Activated T-cell treated with anti-CD3 and anti-CD28 coated beads, Interleukin-2, amount 50 U/mL, for 72 hours (primary cell): ENCODE measurements at regions not wholly inside any gene's neighbourhood (a gene's known extent, or its start where the extent isn't known, plus 50 kb on each side); places are given as distances from the start of the nearest gene placed in this dataset.
"Not testable (repeated sequence)": the region's sequence is repeated elsewhere in the genome, so short reads cannot be mapped to it uniquely, and the experiment has no call there.

ENCODE experiments used
- ATAC-seq, 2 donors: fragments of 150-1000 bp; cut with Tn5 transposase; replicated peaks in 1 of 2; 2 replicates each; pipeline ENCODE4 v1.10.0; 2021; ENCODE audit warnings: moderate library complexity in 2 of 2, mild to moderate bottlenecking in 1 of 2
- DNase-seq, 2 donors: peaks; one replicate each; pipeline ENCODE4 v3.0.0; 2021 to 2022; ENCODE audit warnings: mixed read lengths in 1 of 2
- H3K27ac Mint-ChIP-seq: one replicate; pipeline ENCODE4 v1.8.0; 2022; ENCODE audit warnings: mild to moderate bottlenecking, moderate library complexity, mixed read lengths
- H3K27me3 Mint-ChIP-seq: one replicate; pipeline ENCODE4 v1.8.0; 2022; ENCODE audit warnings: low read depth, mixed read lengths
- H3K36me3 Mint-ChIP-seq, 2 donors: one replicate each; pipeline ENCODE4 v1.8.0; 2022; ENCODE audit warnings: mixed read lengths in 2 of 2, mild to moderate bottlenecking in 1 of 2; ENCODE audit not compliant: insufficient read depth in 2 of 2
- H3K4me1 Mint-ChIP-seq: one replicate; pipeline ENCODE4 v1.8.0; 2022; ENCODE audit warnings: low read depth, mixed read lengths
- H3K4me3 Mint-ChIP-seq, 2 donors: one replicate each; pipeline ENCODE4 v1.8.0; 2022; ENCODE audit warnings: mild to moderate bottlenecking in 2 of 2, mixed read lengths in 2 of 2, moderate library complexity in 2 of 2
- H3K9me3 Mint-ChIP-seq, 2 donors: one replicate each; pipeline ENCODE4 v1.8.0; 2022; ENCODE audit warnings: mixed read lengths in 2 of 2

DNA sequence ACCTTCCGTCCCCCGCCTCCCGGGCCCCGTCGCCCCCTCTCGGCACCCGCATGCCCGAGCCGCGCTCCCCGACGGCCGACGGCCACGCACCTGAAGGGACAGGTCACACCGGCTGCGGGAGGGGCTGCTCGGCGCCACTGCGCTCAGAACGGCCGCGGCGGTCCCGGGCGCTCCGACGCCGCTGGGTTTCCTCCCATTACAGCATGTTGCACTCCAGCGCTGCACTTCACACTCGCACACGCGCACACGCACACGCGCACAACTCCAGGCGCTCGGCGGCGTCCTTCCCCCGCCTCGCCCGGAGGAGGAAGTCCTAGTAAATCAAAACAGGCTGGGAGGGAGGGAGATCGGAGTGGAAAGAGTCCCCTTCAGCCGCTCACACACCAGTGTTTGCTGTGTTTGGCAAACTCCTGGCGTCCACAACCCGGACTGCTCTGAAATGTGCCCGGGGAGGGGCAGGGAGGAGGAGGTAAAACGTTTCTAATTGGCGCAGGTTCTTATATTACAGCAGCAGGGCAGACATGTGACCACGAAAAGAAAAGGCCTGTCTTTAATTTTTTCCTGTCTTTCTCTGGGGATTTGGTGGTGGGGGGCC, 76.7 kb upstream of the VGLL4 start:
- peak; percentile 55 to 67 for ATAC-seq
- peaks cover 0 to 3% of the 10 kb centered on the region in 2 donors for H3K36me3 Mint-ChIP-seq
- H3K9me3 Mint-ChIP-seq = no peaks in the 10 kb centered on the region
- peak; percentile 66 for DNase-seq
- peak overlapping the region; percentile 91 to 96 for H3K4me3 Mint-ChIP-seq
- H3K4me1 Mint-ChIP-seq = peaks cover 21% of the 10 kb centered on the region
- peak overlapping the region; percentile 64 for H3K27ac Mint-ChIP-seq
- H3K27me3 Mint-ChIP-seq = peaks cover 22% of the 10 kb centered on the region

DNA sequence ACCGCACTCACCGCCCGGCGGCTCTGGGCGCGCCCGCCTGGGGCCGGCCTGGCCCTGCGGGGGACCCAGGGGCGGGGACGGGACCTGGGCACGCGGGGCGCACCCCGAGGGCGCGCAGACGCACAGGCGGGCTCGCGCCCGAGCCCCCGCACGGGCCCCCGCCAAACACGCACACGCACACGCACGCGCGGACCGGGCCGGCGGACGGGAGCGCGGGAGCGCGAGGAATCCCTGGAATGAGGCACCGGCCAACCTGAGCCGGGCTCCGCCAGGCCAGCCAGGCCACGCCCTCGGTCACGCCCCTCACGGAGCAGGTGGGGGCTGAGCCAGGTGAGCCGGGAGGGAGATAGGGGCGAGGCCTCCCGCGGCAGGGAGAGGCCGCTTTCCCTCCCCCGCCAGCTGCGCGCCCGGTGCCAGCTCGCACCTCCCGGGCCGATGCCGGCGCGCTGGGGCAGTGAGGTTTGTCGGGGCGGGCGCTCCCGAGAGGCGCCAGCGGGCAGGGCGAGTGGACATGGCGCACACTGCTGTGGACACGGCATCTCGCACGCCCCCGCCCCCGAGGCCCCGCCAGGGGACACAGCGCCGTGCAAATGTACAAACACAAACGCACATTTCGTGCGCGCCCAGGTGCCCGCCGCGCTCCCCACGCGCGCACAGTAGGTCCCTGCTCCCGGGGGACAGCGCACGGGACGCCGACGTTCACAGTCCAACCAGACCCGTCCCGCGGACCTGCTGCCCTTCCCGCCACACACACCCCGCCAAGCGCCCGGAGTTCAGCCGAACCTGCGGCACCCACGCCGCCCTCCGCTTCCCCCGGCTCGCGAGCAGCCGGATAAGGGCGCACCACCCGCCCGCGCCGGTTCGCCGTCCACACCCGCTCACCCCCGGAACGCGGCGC, 75.9 kb upstream of the VGLL4 start:
- no peak overlapping the region for H3K27ac Mint-ChIP-seq
- peaks cover 17% of the 10 kb centered on the region for H3K4me1 Mint-ChIP-seq

DNA sequence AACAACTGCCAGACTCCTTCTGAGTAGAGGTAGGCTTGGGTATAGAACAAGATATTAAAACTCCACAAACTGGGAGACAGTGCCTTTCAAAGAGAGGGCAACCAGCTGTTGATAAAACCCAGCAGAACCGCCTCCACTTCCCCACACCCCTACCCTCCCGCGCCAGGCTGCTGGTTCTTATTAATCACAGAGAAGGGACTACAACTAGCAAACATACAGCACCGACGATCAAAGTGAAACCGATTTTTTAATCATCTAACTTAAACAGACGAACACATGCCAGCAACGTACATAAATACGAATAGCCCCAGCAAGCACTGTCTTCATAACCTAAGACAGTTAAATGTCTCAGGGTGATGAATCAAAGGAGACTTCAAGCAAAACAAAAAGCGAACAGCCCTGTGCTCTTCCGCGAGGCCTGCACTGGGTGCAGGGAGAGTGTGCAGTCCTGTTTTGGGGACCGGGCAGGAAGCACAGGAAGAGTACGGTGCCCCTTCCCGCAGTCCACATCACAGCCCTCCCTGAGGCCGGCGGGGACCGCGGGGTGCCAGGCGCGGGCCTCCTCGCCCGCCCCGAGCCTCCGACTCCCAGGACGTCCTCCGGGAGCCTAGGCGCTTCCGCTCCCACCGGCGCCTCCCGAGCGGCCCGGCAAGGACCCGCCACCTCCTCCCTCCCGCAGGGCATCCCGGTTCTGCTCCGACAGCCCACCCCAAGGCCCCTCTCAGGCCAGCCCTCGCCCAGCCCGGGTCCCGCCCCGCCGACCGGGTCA, 75.1 kb upstream of the VGLL4 start:
- peak; percentile 53 to 54 for ATAC-seq
- Mint-ChIP-seq H3K4me1 (peaks cover 15% of the 10 kb centered on the region), H3K4me3 (peak overlapping the region; percentile 89 to 92), H3K36me3 (peaks cover 0 to 3% of the 10 kb centered on the region in 2 donors), H3K9me3 (no peaks in the 10 kb centered on the region), H3K27me3 (peaks cover 20% of the 10 kb centered on the region), H3K27ac (peak overlapping the region; percentile 91)
- peak; percentile 60 to 65 for DNase-seq

More for the DNA sequence above, 75.9 kb upstream of the VGLL4 start:
- ATAC-seq (peak; percentile 64 to 65), DNase-seq (peak; percentile 66 to 80)
- peaks cover 0 to 3% of the 10 kb centered on the region in 2 donors for H3K36me3 Mint-ChIP-seq
- H3K9me3 Mint-ChIP-seq = no peaks in the 10 kb centered on the region
- H3K27me3 Mint-ChIP-seq = peaks cover 20% of the 10 kb centered on the region
- H3K4me3 Mint-ChIP-seq = peak overlapping the region; percentile 91 to 96

DNA sequence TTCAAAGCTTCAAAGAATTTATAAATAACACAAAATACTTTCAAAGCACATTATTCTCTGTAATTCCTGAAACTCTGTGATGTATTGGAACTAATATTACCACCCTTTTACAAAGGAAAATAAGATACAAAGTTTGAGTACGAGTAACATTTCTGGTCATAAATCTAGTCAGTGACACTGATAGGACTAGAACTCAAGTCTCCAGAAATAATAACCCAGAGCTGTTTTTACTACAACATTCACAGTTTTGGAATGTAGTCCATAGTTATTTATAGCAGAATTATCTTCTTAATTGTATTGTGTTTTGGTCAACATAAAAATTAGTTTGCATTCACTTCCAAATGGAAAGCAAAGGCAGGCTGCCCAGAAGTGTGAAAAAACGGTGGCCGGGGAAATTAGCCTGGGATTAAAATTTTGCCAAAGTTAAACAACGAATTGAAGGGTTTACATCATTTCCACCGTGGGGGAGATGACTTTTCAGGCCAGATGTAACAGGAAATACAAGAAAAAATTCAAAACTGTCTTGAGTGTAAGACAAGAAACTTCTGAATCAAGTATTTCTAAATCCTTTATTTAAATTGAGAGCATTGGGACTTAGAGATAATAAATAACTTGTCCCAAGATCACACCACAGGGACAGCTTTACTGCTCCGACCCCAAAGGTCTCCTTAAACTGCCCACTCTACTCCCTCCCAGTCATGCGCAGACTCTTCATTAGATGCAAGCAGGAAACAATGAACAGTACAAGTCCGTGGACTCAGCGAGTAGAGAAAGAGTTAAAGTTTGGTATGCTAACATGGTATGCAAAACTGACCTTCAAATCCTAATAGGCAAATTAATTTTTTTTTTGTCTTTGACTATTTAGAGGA, 74.3 kb upstream of the VGLL4 start:
- H3K4me3 Mint-ChIP-seq = peak overlapping the region; percentile 89 to 92
- peaks cover 20% of the 10 kb centered on the region for H3K27me3 Mint-ChIP-seq
- peak overlapping the region; percentile 91 for H3K27ac Mint-ChIP-seq
- DNase-seq (peak in 1 of 2 donors; percentile 3), ATAC-seq (no peak)
- no peaks in the 10 kb centered on the region for H3K9me3 Mint-ChIP-seq
- H3K4me1 Mint-ChIP-seq = peaks cover 15% of the 10 kb centered on the region
- H3K36me3 Mint-ChIP-seq = peaks cover 0 to 3% of the 10 kb centered on the region in 2 donors

DNA sequence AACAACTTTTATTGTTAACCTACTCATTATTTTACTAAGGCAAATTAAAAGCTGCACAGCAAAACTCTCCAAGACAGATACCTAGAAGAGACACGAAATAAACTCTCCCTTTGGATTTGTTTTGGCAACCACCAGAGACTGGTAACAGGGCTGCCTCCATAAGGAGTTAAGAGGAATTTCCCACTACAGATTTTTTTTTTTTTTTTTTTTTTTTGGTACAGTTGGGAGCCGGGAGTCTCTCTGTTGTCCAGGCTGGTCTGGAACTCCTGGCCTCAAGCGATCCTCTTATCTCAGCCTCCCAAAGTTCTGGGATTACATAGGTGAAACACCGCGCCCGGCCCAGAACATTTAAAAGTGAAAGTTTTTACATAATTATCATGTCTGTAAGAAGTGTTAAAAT, 73.6 kb upstream of the VGLL4 start:
- Mint-ChIP-seq H3K36me3 (peaks cover 0 to 3% of the 10 kb centered on the region in 2 donors), H3K4me3 (peak overlapping the region in 1 of 2 donors; percentile 29), H3K9me3 (no peaks in the 10 kb centered on the region), H3K27me3 (peaks cover 20% of the 10 kb centered on the region), H3K27ac (no peak overlapping the region), H3K4me1 (peaks cover 15% of the 10 kb centered on the region)
- no peak for ATAC-seq
- DNase-seq = no peak

DNA sequence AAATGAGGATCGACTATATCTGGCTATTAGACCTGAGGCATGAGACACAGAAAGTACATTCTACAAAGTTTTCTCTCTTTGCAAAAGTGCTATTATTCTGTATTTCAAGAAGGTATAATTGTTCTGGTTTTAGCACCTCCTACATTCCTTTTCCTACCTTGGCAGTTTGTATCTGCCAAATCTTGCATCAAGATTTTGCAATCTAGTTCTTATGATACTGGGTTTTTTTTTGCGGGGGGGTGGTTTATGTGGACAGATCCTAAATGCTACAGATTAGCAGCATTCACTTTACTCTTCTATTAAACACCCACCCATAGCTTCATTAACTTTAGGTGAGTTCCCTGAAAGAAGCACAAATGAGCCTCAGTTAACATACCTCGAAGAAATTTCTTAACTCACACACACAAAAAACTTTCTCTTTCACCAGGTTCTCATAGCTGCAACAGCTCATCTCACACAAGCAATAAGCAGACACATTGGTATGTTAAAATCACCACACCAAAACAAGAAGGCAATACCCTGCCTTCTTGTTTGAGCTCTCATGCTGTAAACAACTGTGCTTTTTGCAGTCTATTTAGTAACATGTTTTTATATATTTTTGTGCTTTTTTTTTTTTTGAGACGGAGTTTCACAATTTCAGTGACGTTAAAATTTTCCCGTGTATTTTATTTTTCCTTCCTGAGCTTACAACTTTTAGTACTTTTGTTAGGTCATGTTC, 73.0 kb upstream of the VGLL4 start:
- peaks cover 16% of the 10 kb centered on the region for H3K27me3 Mint-ChIP-seq
- peaks cover 15% of the 10 kb centered on the region for H3K4me1 Mint-ChIP-seq
- DNase-seq (no peak), ATAC-seq (no peak)
- peak overlapping the region in 1 of 2 donors; percentile 29 for H3K4me3 Mint-ChIP-seq
- no peaks in the 10 kb centered on the region for H3K9me3 Mint-ChIP-seq
- H3K27ac Mint-ChIP-seq = no peak overlapping the region
- peaks cover 0 to 3% of the 10 kb centered on the region in 2 donors for H3K36me3 Mint-ChIP-seq

DNA sequence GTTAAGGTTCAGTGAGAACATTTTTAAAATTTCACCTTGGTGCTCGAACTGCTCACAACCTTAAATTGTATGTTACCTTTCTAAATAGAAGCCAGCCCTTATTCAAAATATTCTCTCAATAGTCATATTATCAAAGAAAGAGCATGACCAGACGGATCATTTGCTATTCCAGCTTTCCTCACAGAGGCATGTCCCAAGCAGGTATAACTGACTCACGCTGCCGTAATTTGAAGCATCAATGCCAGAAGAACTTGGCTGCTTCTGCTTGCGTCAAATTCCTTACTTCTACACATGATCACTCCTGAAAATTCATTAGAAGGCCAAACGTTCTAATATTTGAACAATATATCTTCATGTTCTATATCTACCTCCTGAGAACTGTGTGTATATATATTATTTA, 69.5 kb upstream of the VGLL4 start:
- ATAC-seq = no peak

DNA sequence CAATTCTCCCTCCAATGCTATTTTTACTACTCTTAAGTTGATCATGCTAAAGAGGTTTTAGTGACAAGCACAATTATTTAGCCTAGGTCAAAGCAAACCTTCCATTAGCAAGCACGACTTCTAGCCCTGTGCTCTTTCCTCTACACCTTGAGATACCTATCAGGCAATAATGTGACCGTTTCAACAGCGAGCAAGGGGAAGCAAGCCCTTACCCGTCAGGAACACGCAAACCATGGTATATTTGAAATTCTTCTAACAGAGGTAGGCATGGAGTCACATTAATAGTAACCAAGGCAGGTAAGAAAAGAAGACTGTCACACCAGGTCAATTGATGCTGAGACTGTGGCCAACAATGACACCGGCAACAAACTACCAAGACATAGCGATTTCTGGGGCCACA, 68.9 kb upstream of the VGLL4 start:
- no peak for ATAC-seq
- no peak overlapping the region for H3K4me3 Mint-ChIP-seq
- DNase-seq = no peak
- peaks cover 4% of the 10 kb centered on the region for H3K4me1 Mint-ChIP-seq
- H3K27me3 Mint-ChIP-seq = no peaks in the 10 kb centered on the region
- H3K9me3 Mint-ChIP-seq = peaks cover 0 to 7% of the 10 kb centered on the region in 2 donors
- H3K36me3 Mint-ChIP-seq = peaks cover 3 to 6% of the 10 kb centered on the region in 2 donors
- no peak overlapping the region for H3K27ac Mint-ChIP-seq

More for the DNA sequence above, 69.5 kb upstream of the VGLL4 start:
- Mint-ChIP-seq H3K9me3 (peaks cover 0 to 7% of the 10 kb centered on the region in 2 donors), H3K4me1 (peaks cover 9% of the 10 kb centered on the region), H3K4me3 (no peak overlapping the region), H3K36me3 (peaks cover 3 to 6% of the 10 kb centered on the region in 2 donors), H3K27me3 (no peaks in the 10 kb centered on the region), H3K27ac (no peak overlapping the region)
- no peak for DNase-seq

DNA sequence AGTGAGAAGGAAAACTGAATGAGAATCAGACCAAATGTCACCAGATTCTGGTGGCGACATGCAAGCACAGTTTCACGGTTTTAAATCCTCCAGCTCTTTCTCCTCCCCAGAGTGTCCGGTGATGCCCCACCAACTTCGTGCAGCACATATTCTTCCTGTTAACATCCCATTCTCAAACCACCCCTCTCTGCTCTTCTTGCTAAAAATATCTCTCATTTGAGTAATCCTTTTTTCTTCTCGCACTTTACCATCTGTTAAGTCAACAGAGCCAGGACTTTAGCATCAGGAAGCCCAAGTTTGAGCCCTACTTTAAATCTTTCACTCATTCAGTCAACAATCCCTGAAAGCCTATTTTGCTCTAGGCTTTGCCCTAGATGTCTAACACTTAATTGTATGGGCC, 68.2 kb upstream of the VGLL4 start:
- H3K4me3 Mint-ChIP-seq = no peak overlapping the region
- H3K27ac Mint-ChIP-seq = no peak overlapping the region
- H3K27me3 Mint-ChIP-seq = no peaks in the 10 kb centered on the region
- ATAC-seq (no peak), DNase-seq (no peak)
- peaks cover 0 to 7% of the 10 kb centered on the region in 2 donors for H3K9me3 Mint-ChIP-seq
- peaks cover 3 to 6% of the 10 kb centered on the region in 2 donors for H3K36me3 Mint-ChIP-seq
- peaks cover under 1% of the 10 kb centered on the region for H3K4me1 Mint-ChIP-seq

DNA sequence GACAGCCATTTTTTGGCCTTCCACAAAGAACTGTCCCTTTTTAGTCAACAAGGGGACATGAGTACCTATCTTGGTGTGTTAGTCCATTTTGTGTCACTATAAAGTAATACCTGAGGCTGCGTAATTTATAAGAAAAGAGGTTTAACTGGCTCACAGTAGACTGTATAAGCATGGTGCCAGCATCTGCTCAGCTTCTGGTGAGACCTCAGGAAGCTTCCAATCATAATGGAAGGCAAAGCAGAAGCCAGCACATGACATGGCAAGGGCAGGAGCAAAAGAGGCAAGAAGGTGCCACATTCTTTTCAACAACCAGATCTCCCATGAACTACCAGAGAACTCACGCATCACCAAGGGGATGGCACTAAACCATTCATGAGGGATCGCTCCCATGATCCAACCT, 66.1 kb upstream of the VGLL4 start:
- Mint-ChIP-seq H3K4me3 (no peak overlapping the region), H3K36me3 (peaks cover 6% of the 10 kb centered on the region in 2 donors), H3K4me1 (no peaks in the 10 kb centered on the region), H3K27me3 (no peaks in the 10 kb centered on the region), H3K9me3 (peaks cover 0 to 7% of the 10 kb centered on the region in 2 donors), H3K27ac (no peak overlapping the region)
- DNase-seq (no peak), ATAC-seq (no peak)

DNA sequence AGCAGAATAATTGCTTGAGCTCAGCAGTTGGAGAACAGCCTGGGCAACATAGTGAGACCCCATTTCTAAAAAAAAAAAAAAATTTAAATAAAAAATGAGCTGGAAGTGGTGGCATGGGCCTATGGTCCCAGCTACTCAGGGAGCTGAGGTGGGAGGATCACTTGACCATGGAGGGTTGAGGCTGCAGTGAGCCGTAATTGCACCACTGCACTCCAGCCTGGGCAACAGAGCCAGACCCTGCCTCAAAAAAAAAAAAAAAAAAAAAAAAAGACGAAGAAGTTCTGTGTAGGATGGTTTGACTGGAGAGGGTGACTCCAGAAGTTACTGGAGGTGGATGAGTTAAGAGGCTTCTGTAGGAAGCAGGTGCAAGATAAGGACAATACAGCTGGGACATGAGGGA, 63.4 kb upstream of the VGLL4 start:
- H3K27ac Mint-ChIP-seq, H3K36me3 Mint-ChIP-seq, H3K9me3 Mint-ChIP-seq, DNase-seq, H3K4me3 Mint-ChIP-seq, ATAC-seq, H3K4me1 Mint-ChIP-seq, H3K27me3 Mint-ChIP-seq: not testable (repeated sequence)

DNA sequence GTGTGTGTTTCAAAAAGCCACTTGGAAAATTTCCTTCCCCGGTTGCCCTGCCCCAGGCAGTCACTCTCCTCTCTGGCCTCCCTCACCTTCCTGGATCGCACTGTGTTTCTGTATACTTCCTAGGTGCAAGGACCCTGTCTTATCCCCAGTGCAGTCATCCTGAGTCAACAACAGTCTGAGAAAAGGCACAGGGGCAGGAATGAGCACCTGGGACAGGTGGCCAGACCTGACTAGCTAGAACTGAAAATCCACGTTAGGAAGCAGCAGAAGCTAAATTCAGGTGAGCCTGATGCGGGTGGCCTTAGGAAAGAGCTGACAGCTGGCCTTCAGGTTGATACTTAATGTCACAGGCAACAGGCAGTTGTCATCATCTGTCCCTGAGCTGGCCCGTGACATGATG, 62.9 kb upstream of the VGLL4 start:
- no peak for DNase-seq
- H3K27ac Mint-ChIP-seq = no peak overlapping the region
- no peaks in the 10 kb centered on the region for H3K27me3 Mint-ChIP-seq
- H3K36me3 Mint-ChIP-seq = peaks cover 6% of the 10 kb centered on the region in 2 donors
- H3K4me3 Mint-ChIP-seq = no peak overlapping the region
- no peak for ATAC-seq
- H3K4me1 Mint-ChIP-seq = no peaks in the 10 kb centered on the region
- peaks cover 0 to 7% of the 10 kb centered on the region in 2 donors for H3K9me3 Mint-ChIP-seq
